Activated CD4-positive, CD25-positive, alpha-beta regulatory T cell treated with anti-CD3 and anti-CD28 coated beads, Interleukin-2, amount 50 U/mL, for 72 hours (primary cell): ENCODE measurements at regions not wholly inside any gene's neighbourhood (a gene's known extent, or its start where the extent isn't known, plus 50 kb on each side); places are given as distances from the start of the nearest gene placed in this dataset.

Experiments used
- DNase-seq: peaks from one replicate; pipeline ENCODE4 v3.0.0; 2021

GRCh38 chr15:62938825-62939224, 103.7 kb upstream of the TPM1 start:
- no peak for DNase-seq

GRCh38 chr15:62940093-62940754, 102.3 kb upstream of the TPM1 start:
- no peak for DNase-seq

- no peak for DNase-seq
Measured at GRCh38 chr15:62940755-62941361, 101.7 kb upstream of the TPM1 start.

- DNase-seq: no peak
Measured at GRCh38 chr15:62941699-62942098, 100.8 kb upstream of the TPM1 start.

- DNase-seq: no peak
Measured at GRCh38 chr15:62942428-62942827, 100.1 kb upstream of the TPM1 start.

GRCh38 chr15:62945063-62945462, 97.5 kb upstream of the TPM1 start:
- DNase-seq: no peak

GRCh38 chr15:62945760-62946159, 96.8 kb upstream of the TPM1 start:
- no peak for DNase-seq

GRCh38 chr15:62946940-62947339, 95.6 kb upstream of the TPM1 start:
- no peak for DNase-seq

- no peak for DNase-seq
Measured at GRCh38 chr15:62950462-62950931, 92.0 kb upstream of the TPM1 start.

- no peak for DNase-seq
Measured at GRCh38 chr15:62951481-62951880, 91.1 kb upstream of the TPM1 start.

GRCh38 chr15:62953021-62953420, 89.5 kb upstream of the TPM1 start:
- DNase-seq: no peak

GRCh38 chr15:62953496-62954045, 89.0 kb upstream of the TPM1 start:
- no peak for DNase-seq

- DNase-seq: no peak
Measured at GRCh38 chr15:62957130-62957529, 85.4 kb upstream of the TPM1 start.

- no peak for DNase-seq
Measured at GRCh38 chr15:62958528-62959363, 83.8 kb upstream of the TPM1 start.

GRCh38 chr15:62961134-62961533, 81.4 kb upstream of the TPM1 start:
- DNase-seq: no peak

GRCh38 chr15:62962101-62962995, 80.2 kb upstream of the TPM1 start:
- DNase-seq: no peak

GRCh38 chr15:62964251-62964650, 78.3 kb upstream of the TPM1 start:
- DNase-seq: no peak

GRCh38 chr15:62966294-62967078, 76.1 kb upstream of the TPM1 start:
- no peak for DNase-seq

GRCh38 chr15:62968699-62969098, 73.8 kb upstream of the TPM1 start:
- no peak for DNase-seq

- no peak for DNase-seq
Measured at GRCh38 chr15:62969442-62970089, 73.0 kb upstream of the TPM1 start.

GRCh38 chr15:62972814-62973213, 69.7 kb upstream of the TPM1 start:
- no peak for DNase-seq
